GM10248 (cell line): ENCODE measurements at regions not wholly inside any gene's neighbourhood (a gene's known extent, or its start where the extent isn't known, plus 50 kb on each side); places are given as distances from the start of the nearest gene placed in this dataset.
A peak's percentile ranks its signal among the peaks of the same experiment; 100 is the strongest.

Experiments
- CTCF ChIA-PET: fragments of 300-600 bp; sonication (Branson Sonifier 250); formaldehyde crosslinking; extraction: SDS; loops from one replicate; lab custom pipeline; 2021; ENCODE audit warnings: antibody characterized with exemption; lab: Yijun Ruan, JAX
- POLR2A ChIA-PET: fragments of 350-650 bp; sonication (Branson Sonifier 250); formaldehyde crosslinking; extraction: SDS; loops from one replicate; lab custom pipeline; 2020; ENCODE audit warnings: antibody characterized with exemption; lab: Yijun Ruan, JAX
- DNase-seq: peaks from one replicate; pipeline ENCODE4 v3.0.0; 2012; ENCODE audit errors: extremely low spot score
- TF ChIP-seq, protein P1 (sequence below): IDR thresholded peaks from 2 replicates; pipeline ENCODE4 v1.5.1; 2012; ENCODE audit warnings: mild to moderate bottlenecking, low read depth; ENCODE audit errors: extremely low read depth, missing control alignments, control extremely low read depth

- no peak for DNase-seq
- TF ChIP-seq, protein P1, sequence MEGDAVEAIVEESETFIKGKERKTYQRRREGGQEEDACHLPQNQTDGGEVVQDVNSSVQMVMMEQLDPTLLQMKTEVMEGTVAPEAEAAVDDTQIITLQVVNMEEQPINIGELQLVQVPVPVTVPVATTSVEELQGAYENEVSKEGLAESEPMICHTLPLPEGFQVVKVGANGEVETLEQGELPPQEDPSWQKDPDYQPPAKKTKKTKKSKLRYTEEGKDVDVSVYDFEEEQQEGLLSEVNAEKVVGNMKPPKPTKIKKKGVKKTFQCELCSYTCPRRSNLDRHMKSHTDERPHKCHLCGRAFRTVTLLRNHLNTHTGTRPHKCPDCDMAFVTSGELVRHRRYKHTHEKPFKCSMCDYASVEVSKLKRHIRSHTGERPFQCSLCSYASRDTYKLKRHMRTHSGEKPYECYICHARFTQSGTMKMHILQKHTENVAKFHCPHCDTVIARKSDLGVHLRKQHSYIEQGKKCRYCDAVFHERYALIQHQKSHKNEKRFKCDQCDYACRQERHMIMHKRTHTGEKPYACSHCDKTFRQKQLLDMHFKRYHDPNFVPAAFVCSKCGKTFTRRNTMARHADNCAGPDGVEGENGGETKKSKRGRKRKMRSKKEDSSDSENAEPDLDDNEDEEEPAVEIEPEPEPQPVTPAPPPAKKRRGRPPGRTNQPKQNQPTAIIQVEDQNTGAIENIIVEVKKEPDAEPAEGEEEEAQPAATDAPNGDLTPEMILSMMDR: no peak
- ChIA-PET POLR2A (no interaction called here), CTCF (interaction anchor here (1.2 to 1.7 kb wide), 3 partner anchors 10 to 308 kb away, joined by 3 to 4 read pairs (median 3); no protein-coding TSS in a partner anchor)
Observed at GRCh38 chr5:127223256-127223974, 67.2 kb upstream of the MEGF10 start.

GRCh38 chr5:127227881-127228280 lies 62.7 kb upstream of the MEGF10 start:
- ChIA-PET CTCF (interaction anchor here (1.7 kb wide), 1 partner anchor 16 kb away, joined by 4 read pairs; no protein-coding TSS in a partner anchor), POLR2A (no interaction called here)
- TF ChIP-seq, protein P1: no peak
- DNase-seq: no peak

DNA sequence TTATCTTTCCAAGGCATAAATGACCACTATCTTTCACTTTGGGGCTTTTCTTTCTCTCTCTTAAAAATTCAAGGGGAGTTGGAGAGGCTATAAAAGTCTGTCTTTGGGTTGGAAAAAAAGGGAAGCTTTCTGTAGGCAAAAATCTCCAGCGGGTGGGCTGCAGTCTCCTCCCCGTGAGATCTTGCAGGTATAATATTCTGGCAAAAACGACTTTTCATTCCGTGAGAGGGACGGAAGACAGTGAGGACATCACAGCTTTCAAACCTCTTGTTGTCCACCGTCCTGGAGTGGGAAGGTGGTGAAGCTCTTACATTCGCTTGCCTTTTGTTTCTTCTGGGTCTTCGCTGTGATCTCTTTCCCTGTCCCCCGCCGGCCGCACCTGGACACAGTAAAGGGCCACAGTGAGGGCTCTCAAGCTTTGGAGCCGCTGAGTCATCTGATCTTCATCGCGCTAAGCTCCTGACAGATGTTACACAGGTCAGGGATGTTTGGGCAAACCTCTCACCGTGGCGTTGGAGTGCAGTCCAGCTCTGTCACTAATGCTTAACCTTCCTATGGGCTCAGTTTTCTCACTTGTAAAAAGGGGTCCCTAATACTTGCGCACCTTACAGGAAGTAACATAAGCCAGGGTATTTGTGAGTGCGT lies 61.9 kb upstream of the MEGF10 start:
- TF ChIP-seq, protein P1: no peak
- peak; percentile 11 for DNase-seq
- POLR2A ChIA-PET: no interaction called here
- CTCF ChIA-PET: interaction anchor here (1.7 to 1.8 kb wide), 2 partner anchors 17 to 85 kb away, joined by 4 read pairs; no protein-coding TSS in a partner anchor

DNA sequence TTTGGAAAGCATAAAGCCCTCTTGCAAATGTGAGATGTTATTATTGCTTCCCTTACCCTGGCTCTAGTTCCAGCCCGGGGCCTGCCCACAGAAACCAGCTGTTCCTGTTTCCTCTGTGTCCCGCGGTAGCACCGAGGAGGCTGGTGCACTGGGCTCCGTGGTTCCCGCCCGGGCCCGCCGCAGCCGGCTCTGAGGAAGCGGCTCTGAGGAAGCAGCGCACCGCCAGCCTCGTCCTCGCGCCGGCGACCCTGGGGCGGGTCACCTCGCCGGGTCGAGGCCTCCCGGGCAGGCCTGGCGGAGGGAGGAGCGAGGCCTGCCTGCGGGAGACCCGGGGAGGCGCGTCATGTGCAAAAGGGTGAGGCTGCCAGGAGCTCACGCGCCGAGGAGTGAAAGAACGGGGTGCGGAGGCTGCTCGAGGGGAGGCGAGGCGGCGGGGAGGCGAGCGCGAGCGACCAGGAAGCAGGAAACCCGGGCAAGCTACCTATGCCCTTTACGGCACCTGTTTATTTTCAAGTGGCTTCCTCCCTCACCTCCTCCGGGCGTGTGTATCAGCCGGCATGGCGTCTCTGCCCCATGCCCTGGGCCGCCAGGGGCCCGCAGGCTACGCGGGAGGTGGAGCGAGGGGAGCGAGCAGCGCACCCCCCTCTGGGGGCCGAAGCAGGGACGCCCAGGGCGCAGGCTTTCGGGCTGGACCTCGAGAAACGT lies 61.3 kb upstream of the MEGF10 start:
- POLR2A ChIA-PET: no interaction called here
- peak; percentile 67 for DNase-seq
- TF ChIP-seq, protein P1: no peak
- CTCF ChIA-PET: interaction anchor here (1.0 to 1.8 kb wide), 3 partner anchors 9 to 84 kb away, joined by 3 to 4 read pairs (median 4); no protein-coding TSS in a partner anchor

- TF ChIP-seq, protein P1: no peak
- CTCF ChIA-PET: interaction anchor here (1.1 kb wide), 2 partner anchors 12 to 16 kb away, joined by 3 read pairs; no protein-coding TSS in a partner anchor
- POLR2A ChIA-PET: no interaction called here
- no peak for DNase-seq
Observed at GRCh38 chr5:127231118-127231517, 59.5 kb upstream of the MEGF10 start.

DNA sequence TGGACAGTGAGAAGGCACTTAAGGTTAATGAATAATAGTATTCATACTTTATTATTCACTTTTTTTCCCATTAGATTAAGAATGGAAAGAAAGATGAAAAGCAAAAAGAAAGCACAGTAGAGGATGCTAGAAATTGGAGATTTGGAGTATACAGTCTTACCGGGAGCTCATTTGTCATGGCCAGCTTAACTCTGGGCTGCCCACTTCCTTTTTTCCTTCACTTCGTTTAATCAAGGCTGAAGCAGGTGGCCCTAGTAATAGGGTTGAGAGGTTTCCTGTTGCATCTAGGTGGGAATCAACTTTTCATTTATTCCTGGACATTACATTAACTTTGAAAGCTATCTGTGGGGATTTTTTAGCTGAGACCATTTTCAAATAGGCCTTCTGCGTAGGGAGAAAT lies 57.0 kb upstream of the MEGF10 start:
- CTCF ChIA-PET: interaction anchor here (1.2 kb wide), 2 partner anchors 9 to 11 kb away, joined by 3 to 4 read pairs; no protein-coding TSS in a partner anchor
- no peak for DNase-seq
- TF ChIP-seq, protein P1: no peak
- POLR2A ChIA-PET: no interaction called here
